Liver (tissue), 7 donors: ENCODE measurements at regions not wholly inside any gene's neighbourhood (a gene's known extent, or its start where the extent isn't known, plus 50 kb on each side); places are given as distances from the start of the nearest gene placed in this dataset.
A peak's percentile ranks its signal among the peaks of the same experiment; 100 is the strongest.
"Not testable (repeated sequence)": the region's sequence is repeated elsewhere in the genome, so short reads cannot be mapped to it uniquely, and the experiment has no call there.

Experiments
- DNase-seq: peaks from one replicate; pipeline ENCODE4 v3.0.0-alpha.2; 2017; ENCODE audit warnings: low spot score
- H3K27ac ChIP-seq, 2 donors: one replicate each; pipeline ENCODE4 v1.7.0; 2013; ENCODE audit warnings: inconsistent platforms in 2 of 2, low read length in 2 of 2, control low read depth in 1 of 2, low read depth in 1 of 2, mild to moderate bottlenecking in 1 of 2
- H3K27me3 ChIP-seq, 4 donors: one replicate each; pipeline versions ENCODE4 v1.6.1 to v1.7.0; 2013; ENCODE audit warnings: low read length in 3 of 4, inconsistent platforms in 1 of 4, mild to moderate bottlenecking in 1 of 4, moderate library complexity in 1 of 4; ENCODE audit not compliant: control insufficient read depth in 4 of 4, insufficient read depth in 4 of 4
- H3K36me3 ChIP-seq, 4 donors: one replicate each; pipeline versions ENCODE4 v1.6.1 to v1.7.0; 2013; ENCODE audit warnings: low read length in 3 of 4, mild to moderate bottlenecking in 3 of 4, low read depth in 1 of 4, moderate library complexity in 1 of 4; ENCODE audit not compliant: control insufficient read depth in 4 of 4, insufficient read depth in 3 of 4
- H3K4me1 ChIP-seq, 4 donors: one replicate each; pipeline versions ENCODE4 v1.6.1 to v1.7.0; 2013; ENCODE audit warnings: low read length in 3 of 4, mild to moderate bottlenecking in 3 of 4, moderate library complexity in 1 of 4; ENCODE audit not compliant: control insufficient read depth in 4 of 4, insufficient read depth in 4 of 4
- H3K4me3 ChIP-seq, 3 donors: one replicate each; pipeline versions ENCODE4 v1.6.1 to v1.7.0; 2013; ENCODE audit warnings: low read length in 3 of 3, control low read depth in 1 of 3, low read depth in 1 of 3, mild to moderate bottlenecking in 1 of 3
- H3K9ac ChIP-seq, 2 donors: one replicate each; pipeline ENCODE4 v1.7.0; 2013; ENCODE audit warnings: low read length in 2 of 2, mild to moderate bottlenecking in 2 of 2, moderate library complexity in 2 of 2, control low read depth in 1 of 2, low read depth in 1 of 2
- H3K9me3 ChIP-seq, 4 donors: one replicate each; pipeline versions ENCODE4 v1.6.1 to v1.7.0; 2013; ENCODE audit warnings: low read length in 3 of 4; ENCODE audit not compliant: control insufficient read depth in 4 of 4
- EGR1 ChIP-seq, 2 donors: IDR thresholded peaks; 2 replicates each; pipeline ENCODE4 v1.6.1; 2016 to 2018; ENCODE audit warnings: antibody characterized with exemption in 2 of 2, low read depth in 2 of 2
- GABPA ChIP-seq, 2 donors: IDR thresholded peaks in 1 of 2; conservative IDR thresholded peaks in 1 of 2; 2 replicates each; pipeline ENCODE4 v1.6.1; 2016; ENCODE audit warnings: antibody characterized with exemption in 2 of 2, mild to moderate bottlenecking in 1 of 2, moderate library complexity in 1 of 2
- HNF4A ChIP-seq, 2 donors: conservative IDR thresholded peaks; 2 replicates each; pipeline ENCODE4 v1.6.1; 2016; ENCODE audit warnings: antibody characterized with exemption in 2 of 2, mild to moderate bottlenecking in 2 of 2
- HNF4G ChIP-seq: IDR thresholded peaks from 2 replicates; pipeline ENCODE4 v1.6.1; 2016; ENCODE audit warnings: antibody characterized with exemption
- JUND ChIP-seq, 2 donors: IDR thresholded peaks; 2 replicates each; pipeline ENCODE4 v1.6.1; 2016; ENCODE audit warnings: antibody characterized with exemption in 2 of 2
- REST ChIP-seq: IDR thresholded peaks from 2 replicates; pipeline ENCODE4 v1.6.1; 2016; ENCODE audit warnings: antibody characterized with exemption, mild to moderate bottlenecking
- RXRA ChIP-seq, 2 donors: IDR thresholded peaks; 2 replicates each; pipeline ENCODE4 v1.6.1; 2017 to 2018; ENCODE audit warnings: antibody characterized with exemption in 2 of 2, mild to moderate bottlenecking in 1 of 2
- ZBTB33 ChIP-seq: IDR thresholded peaks from 2 replicates; pipeline ENCODE4 v1.6.1; 2016; ENCODE audit warnings: antibody characterized with exemption
- WGBS: extraction: QIAGEN DNeasy Blood & Tissue Kit; methylation state at CpG from one replicate; pipeline ENCODE4 v1.1.7; 2013; 5-methylcytosine and 5-hydroxymethylcytosine counted together
- donor health status: healthy.
- donor health status: healthy.
- donor health status: healthy.
- donor health status: healthy.

DNA sequence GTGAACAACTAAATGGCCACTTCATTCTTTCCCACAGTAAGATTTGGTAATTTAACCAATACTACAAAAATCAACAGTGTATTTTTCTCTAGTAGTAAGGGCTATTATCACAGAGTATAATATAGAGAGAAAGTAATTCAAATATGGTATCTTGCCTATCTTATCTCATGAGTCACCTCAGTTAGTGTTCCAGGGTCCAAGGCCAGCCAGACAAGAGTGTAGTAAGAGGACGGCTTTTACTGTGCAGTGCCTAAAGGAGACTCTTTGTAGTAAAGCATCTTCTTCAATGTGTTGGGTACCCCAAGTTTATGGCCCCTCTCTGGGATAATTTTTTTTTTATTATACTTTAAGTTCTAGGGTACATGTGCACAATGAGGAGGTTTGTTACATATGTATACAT lies 607.4 kb downstream of the PKHD1 start:
- H3K4me1 ChIP-seq, result peaks cover 0 to 11% (median under 1%) of the 10 kb centered on the region in 4 donors
- WGBS, result 63% methylated on average over 1 of the region's 1 CpG
- H3K9me3 ChIP-seq, result no peaks in the 10 kb centered on the region
- H3K36me3 ChIP-seq, result no peaks in the 10 kb centered on the region
- H3K27ac ChIP-seq, result no peak overlapping the region
- no peak overlapping the region for H3K9ac ChIP-seq
- H3K27me3 ChIP-seq, result no peaks in the 10 kb centered on the region
- DNase-seq, result no peak
- TF ChIP-seq HNF4A (conservative IDR thresholded peaks at IDR 0.05), result peak in 1 of 2 donors; percentile 54
- no peak for TF ChIP-seq HNF4G
- no peak for TF ChIP-seq JUND (IDR thresholded peaks at IDR 0.05)
- H3K4me3 ChIP-seq, result no peak overlapping the region

GRCh38 chr6:51485869-51486268 lies 601.5 kb downstream of the PKHD1 start:
- not testable (repeated sequence) for H3K9ac ChIP-seq, H3K36me3 ChIP-seq, DNase-seq, H3K9me3 ChIP-seq, H3K27ac ChIP-seq, H3K27me3 ChIP-seq, H3K4me3 ChIP-seq, H3K4me1 ChIP-seq
- 76% methylated on average over 9 of the region's 9 CpGs for WGBS

GRCh38 chr6:51487937-51488336 lies 599.5 kb downstream of the PKHD1 start:
- Histone ChIP-seq H3K27ac (no peak overlapping the region), H3K36me3 (no peaks in the 10 kb centered on the region), H3K9me3 (no peaks in the 10 kb centered on the region), H3K4me1 (peaks cover 0 to 2% (median 0%) of the 10 kb centered on the region in 4 donors), H3K27me3 (no peaks in the 10 kb centered on the region), H3K9ac (no peak overlapping the region), H3K4me3 (no peak overlapping the region)
- 68% methylated on average over 3 of the region's 3 CpGs for WGBS
- TF ChIP-seq ZBTB33 (no peak), GABPA (IDR thresholded peaks at IDR 0.05 in 1 of 2, conservative IDR thresholded peaks at IDR 0.05 in 1 of 2) (no peak), HNF4A (conservative IDR thresholded peaks at IDR 0.05) (peak in 1 of 2 donors; percentile 11), EGR1 (IDR thresholded peaks at IDR 0.05; ENCODE audit: low read depth in 2 of 2) (no peak), REST (no peak), RXRA (IDR thresholded peaks at IDR 0.05) (peak in 1 of 2 donors; percentile 32)
- DNase-seq, result no peak
